ENCODE measurements at regions not wholly inside any gene's neighbourhood (a gene's known extent, or its start where the extent isn't known, plus 50 kb on each side); places are given as distances from the start of the nearest gene placed in this dataset.

DNA sequence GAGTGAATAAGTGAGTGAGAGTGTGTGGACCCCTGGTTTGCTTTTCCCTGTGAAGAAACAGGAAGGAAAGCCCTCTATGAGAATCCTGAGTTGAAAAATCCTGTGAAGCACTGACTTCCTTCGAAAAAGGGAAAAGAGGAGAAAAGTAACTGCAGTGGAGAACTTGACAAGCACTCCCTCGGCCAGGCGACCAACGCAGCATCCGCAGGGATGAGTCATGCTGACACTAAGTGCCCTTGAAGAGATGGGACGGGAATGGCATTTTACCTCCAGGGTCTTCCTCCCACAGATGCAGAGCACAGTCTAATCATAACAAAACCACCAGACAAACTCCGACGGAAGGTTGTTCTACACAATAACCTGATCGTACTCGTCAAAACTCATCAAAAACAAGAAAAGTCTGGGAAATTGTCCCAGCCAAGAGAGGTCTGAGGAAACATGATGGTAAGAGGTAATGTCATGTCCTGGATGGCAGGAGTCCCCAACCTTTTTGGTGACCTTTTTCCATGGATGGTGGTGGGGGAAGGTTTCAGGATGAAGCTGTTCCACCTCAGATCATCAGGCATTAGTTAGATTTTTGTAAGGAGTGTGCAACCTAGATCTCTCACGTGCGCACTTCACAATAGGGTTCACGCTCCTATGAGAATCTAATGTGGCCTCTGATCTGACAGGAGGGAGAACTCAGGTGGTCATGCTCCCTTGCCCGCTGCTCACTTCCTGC, 132.2 kb upstream of the B3GAT1 start:
- DNase-seq (ENCODE audit: low read depth), result no peak
- no peak overlapping the region for H3K4me3 ChIP-seq (ENCODE audit: low read depth, low read length)
- TF ChIP-seq, protein P1, sequence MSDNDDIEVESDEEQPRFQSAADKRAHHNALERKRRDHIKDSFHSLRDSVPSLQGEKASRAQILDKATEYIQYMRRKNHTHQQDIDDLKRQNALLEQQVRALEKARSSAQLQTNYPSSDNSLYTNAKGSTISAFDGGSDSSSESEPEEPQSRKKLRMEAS (IDR thresholded peaks at IDR 0.05; ENCODE audit: low read depth, low read length), result no peak
- TF ChIP-seq POLR2A (IDR thresholded peaks at IDR 0.05; ENCODE audit: extremely low read depth, insufficient read length), result no peak
- no peak for TF ChIP-seq MYC (IDR thresholded peaks at IDR 0.05; ENCODE audit: low read depth, low read length)
- TF ChIP-seq, protein P2, sequence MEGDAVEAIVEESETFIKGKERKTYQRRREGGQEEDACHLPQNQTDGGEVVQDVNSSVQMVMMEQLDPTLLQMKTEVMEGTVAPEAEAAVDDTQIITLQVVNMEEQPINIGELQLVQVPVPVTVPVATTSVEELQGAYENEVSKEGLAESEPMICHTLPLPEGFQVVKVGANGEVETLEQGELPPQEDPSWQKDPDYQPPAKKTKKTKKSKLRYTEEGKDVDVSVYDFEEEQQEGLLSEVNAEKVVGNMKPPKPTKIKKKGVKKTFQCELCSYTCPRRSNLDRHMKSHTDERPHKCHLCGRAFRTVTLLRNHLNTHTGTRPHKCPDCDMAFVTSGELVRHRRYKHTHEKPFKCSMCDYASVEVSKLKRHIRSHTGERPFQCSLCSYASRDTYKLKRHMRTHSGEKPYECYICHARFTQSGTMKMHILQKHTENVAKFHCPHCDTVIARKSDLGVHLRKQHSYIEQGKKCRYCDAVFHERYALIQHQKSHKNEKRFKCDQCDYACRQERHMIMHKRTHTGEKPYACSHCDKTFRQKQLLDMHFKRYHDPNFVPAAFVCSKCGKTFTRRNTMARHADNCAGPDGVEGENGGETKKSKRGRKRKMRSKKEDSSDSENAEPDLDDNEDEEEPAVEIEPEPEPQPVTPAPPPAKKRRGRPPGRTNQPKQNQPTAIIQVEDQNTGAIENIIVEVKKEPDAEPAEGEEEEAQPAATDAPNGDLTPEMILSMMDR (IDR thresholded peaks at IDR 0.05; ENCODE audit: low read depth, low read length), result no peak

DNA sequence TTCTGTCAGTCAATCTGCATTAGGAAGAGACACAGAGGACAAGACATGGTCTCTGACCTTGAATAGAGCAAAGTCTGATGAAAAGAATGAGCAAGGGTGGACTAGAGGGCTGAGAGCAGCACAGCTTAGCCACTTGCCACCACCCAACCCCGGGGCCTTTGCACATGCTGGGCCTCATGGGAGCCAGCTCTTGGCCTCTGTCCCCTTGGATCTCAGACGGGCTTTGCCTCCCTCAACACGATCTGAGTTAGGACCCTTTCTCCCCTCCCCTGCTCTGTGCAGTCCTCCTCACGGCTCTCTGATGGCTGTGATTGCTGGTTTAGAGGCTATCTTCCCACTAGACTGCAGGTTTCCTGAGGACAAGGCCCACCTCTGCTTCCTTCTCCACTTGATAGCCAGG, 131.6 kb upstream of the B3GAT1 start:
- TF ChIP-seq, protein P1 (IDR thresholded peaks at IDR 0.05; ENCODE audit: low read depth, low read length), result no peak
- TF ChIP-seq POLR2A (IDR thresholded peaks at IDR 0.05; ENCODE audit: extremely low read depth, insufficient read length), result no peak
- DNase-seq (ENCODE audit: low read depth), result no peak
- no peak overlapping the region for H3K4me3 ChIP-seq (ENCODE audit: low read depth, low read length)

DNA sequence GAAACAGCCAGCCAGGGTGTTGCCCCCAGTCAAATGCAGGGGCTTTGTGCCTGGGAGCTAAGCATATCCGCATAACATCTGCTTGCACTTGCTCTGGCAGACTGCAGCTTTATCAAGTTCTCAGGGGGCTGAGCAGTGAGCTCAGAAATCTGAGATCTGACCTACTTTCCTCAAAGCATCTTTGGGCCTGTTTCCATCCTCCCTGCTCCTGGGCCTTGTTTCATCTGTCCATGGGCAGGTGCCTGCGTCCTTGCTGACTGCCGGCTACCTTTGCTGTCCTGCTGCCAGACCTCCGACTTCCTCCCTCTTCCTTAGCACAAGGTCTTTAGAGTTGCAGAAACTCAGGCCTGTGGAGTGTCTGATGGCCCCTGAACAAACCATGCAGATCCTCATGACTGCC, 131.2 kb upstream of the B3GAT1 start:
- H3K4me3 ChIP-seq (ENCODE audit: low read depth, low read length), result no peak overlapping the region
- no peak for TF ChIP-seq MYC (IDR thresholded peaks at IDR 0.05; ENCODE audit: low read depth, low read length)
- TF ChIP-seq, protein P2 (IDR thresholded peaks at IDR 0.05; ENCODE audit: low read depth, low read length), result no peak
- TF ChIP-seq POLR2A (IDR thresholded peaks at IDR 0.05; ENCODE audit: extremely low read depth, insufficient read length), result no peak
- TF ChIP-seq, protein P1 (IDR thresholded peaks at IDR 0.05; ENCODE audit: low read depth, low read length), result no peak
- no peak for DNase-seq (ENCODE audit: low read depth)

DNA sequence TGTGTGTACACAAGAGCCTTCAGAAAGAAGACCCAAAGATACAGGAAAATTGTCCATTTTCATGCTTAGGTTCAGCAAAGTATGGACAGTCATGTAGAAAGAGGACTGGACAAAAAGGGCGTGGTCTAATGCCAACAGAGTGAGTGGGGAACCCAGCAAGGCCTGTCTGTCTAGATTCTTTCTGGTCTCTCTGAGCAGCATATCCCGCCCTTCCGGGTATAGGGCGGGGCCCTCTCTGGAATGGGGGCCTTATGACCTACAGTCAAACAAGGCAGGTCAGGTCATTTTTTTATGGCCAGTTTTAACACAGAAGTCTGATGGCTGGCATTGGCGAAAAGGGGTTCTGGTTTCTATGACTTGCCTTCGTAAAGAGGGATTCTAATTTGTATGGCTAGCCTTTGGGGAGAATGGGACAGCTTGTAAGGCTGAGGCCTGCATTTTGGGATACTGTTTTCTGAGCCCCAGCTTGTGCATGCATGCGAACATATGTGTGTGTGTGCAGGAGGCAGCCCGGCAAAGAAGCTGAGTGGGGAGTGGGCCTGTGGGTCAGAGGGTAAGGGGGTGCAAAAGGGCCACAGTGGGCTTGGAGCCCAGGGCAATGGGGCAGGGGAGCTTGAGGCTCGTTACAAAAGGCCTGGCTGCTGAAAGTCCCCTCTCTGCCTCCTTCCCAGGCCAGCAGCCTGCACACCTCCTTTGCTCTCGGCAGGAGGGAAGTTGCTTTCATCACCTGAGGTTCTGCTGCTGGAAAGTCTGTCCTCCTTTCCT, 130.5 kb upstream of the B3GAT1 start:
- no peak for DNase-seq (ENCODE audit: low read depth)
- TF ChIP-seq, protein P2 (IDR thresholded peaks at IDR 0.05; ENCODE audit: low read depth, low read length), result no peak
- TF ChIP-seq, protein P1 (IDR thresholded peaks at IDR 0.05; ENCODE audit: low read depth, low read length), result no peak
- no peak for TF ChIP-seq POLR2A (IDR thresholded peaks at IDR 0.05; ENCODE audit: extremely low read depth, insufficient read length)
- TF ChIP-seq MYC (IDR thresholded peaks at IDR 0.05; ENCODE audit: low read depth, low read length), result no peak
- H3K4me3 ChIP-seq (ENCODE audit: low read depth, low read length), result no peak overlapping the region

DNA sequence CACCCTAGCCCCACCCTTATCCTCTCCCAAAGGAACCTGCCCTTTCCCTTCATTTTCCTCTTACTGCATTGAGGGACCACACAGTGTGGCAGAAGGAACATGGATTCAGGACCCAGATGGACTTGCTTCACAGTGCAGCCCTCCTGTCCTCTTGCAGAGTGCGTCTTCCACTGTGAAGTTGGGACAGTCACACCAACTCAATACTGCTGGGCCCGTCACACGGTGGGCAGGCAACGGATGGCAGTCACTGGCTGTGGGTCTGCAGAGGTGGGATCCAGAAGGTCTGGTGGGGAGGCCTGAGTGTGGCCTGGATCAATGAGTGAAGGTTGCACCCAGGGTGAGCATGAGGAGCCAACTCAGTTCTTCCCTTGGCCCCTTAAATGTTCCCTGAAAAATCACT, 129.9 kb upstream of the B3GAT1 start:
- no peak for DNase-seq (ENCODE audit: low read depth)
- TF ChIP-seq, protein P2 (IDR thresholded peaks at IDR 0.05; ENCODE audit: low read depth, low read length), result no peak
- no peak for TF ChIP-seq MYC (IDR thresholded peaks at IDR 0.05; ENCODE audit: low read depth, low read length)
- no peak for TF ChIP-seq POLR2A (IDR thresholded peaks at IDR 0.05; ENCODE audit: extremely low read depth, insufficient read length)
- TF ChIP-seq, protein P1 (IDR thresholded peaks at IDR 0.05; ENCODE audit: low read depth, low read length), result no peak
- H3K4me3 ChIP-seq (ENCODE audit: low read depth, low read length), result no peak overlapping the region

DNA sequence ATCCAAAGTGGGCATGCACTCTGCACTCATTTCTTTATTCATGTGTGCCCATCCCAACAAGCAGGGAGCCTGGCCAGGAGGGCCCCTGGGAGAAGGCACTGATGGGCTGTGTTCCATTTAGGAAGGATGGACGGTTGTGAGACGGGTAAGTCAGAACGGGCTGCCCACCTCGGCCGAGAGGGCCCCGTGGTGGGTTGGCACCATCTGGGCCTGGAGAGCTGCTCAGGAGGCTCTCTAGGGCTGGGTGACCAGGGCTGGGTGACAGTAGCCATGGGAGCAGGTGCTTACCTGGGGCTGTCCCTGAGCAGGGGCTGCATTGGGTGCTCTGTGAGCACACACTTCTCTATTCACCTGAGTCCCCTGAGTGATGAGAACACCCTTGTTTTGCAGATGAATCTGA, 129.3 kb upstream of the B3GAT1 start:
- no peak for DNase-seq (ENCODE audit: low read depth)
- TF ChIP-seq POLR2A (IDR thresholded peaks at IDR 0.05; ENCODE audit: extremely low read depth, insufficient read length) (no peak), MYC (IDR thresholded peaks at IDR 0.05; ENCODE audit: low read depth, low read length) (no peak)
- TF ChIP-seq, protein P1 (IDR thresholded peaks at IDR 0.05; ENCODE audit: low read depth, low read length), result no peak
- TF ChIP-seq, protein P2 (IDR thresholded peaks at IDR 0.05; ENCODE audit: low read depth, low read length), result no peak
- H3K4me3 ChIP-seq (ENCODE audit: low read depth, low read length), result no peak overlapping the region

All from NB4 (cell line).